Skeletal muscle tissue (tissue), 3 donors: ENCODE measurements at regions not wholly inside any gene's neighbourhood (a gene's known extent, or its start where the extent isn't known, plus 50 kb on each side); places are given as distances from the start of the nearest gene placed in this dataset.

Experiments
- H3K27ac ChIP-seq: one replicate; pipeline ENCODE4 v1.7.0; 2013; ENCODE audit warnings: mild to moderate bottlenecking, low read depth, low read length, inconsistent platforms
- H3K27me3 ChIP-seq, 3 donors: one replicate each; pipeline ENCODE4 v1.7.0; 2013; ENCODE audit warnings: low read length in 3 of 3; ENCODE audit not compliant: control insufficient read depth in 3 of 3, insufficient read depth in 3 of 3
- H3K36me3 ChIP-seq, 3 donors: one replicate each; pipeline ENCODE4 v1.7.0; 2013; ENCODE audit warnings: low read length in 3 of 3; ENCODE audit not compliant: control insufficient read depth in 3 of 3, insufficient read depth in 3 of 3
- H3K4me1 ChIP-seq, 3 donors: one replicate each; pipeline ENCODE4 v1.7.0; 2013; ENCODE audit warnings: low read length in 3 of 3, mild to moderate bottlenecking in 3 of 3; ENCODE audit not compliant: control insufficient read depth in 3 of 3, insufficient read depth in 3 of 3
- H3K4me3 ChIP-seq, 3 donors: one replicate each; pipeline ENCODE4 v1.7.0; 2013; ENCODE audit warnings: low read length in 3 of 3
- H3K9ac ChIP-seq, 3 donors: one replicate each; pipeline ENCODE4 v1.7.0; 2013; ENCODE audit warnings: low read length in 3 of 3, mild to moderate bottlenecking in 3 of 3, moderate library complexity in 2 of 3, low read depth in 1 of 3
- H3K9me3 ChIP-seq, 3 donors: one replicate each; pipeline ENCODE4 v1.7.0; 2013; ENCODE audit warnings: low read length in 3 of 3; ENCODE audit not compliant: control insufficient read depth in 3 of 3
- donor health status: Osteomylitis.

DNA sequence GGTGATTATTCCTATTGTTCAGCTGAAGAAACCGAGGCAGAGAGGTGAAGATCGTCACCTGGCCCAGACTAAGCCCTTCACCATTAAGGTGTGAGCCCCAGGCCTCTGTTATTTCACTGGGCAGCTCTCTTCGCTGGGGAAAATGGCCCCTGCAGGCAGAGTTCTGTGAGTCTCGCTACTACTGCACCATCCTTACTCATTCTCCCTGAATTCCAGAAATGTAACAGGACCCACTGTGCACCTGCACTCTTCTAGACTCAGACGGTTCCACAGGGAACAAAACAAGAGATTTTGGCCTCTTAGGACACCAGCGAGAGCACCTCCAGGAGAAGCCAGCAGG, 147.7 kb upstream of the GLI2 start:
- Histone ChIP-seq H3K36me3 (no peaks in the 10 kb centered on the region), H3K4me1 (no peaks in the 10 kb centered on the region), H3K27me3 (peaks cover 13 to 30% (median 19%) of the 10 kb centered on the region in 3 donors), H3K9me3 (peaks cover 0 to 3% (median 0%) of the 10 kb centered on the region in 3 donors), H3K27ac (no peak overlapping the region), H3K4me3 (no peak overlapping the region), H3K9ac (no peak overlapping the region)

DNA sequence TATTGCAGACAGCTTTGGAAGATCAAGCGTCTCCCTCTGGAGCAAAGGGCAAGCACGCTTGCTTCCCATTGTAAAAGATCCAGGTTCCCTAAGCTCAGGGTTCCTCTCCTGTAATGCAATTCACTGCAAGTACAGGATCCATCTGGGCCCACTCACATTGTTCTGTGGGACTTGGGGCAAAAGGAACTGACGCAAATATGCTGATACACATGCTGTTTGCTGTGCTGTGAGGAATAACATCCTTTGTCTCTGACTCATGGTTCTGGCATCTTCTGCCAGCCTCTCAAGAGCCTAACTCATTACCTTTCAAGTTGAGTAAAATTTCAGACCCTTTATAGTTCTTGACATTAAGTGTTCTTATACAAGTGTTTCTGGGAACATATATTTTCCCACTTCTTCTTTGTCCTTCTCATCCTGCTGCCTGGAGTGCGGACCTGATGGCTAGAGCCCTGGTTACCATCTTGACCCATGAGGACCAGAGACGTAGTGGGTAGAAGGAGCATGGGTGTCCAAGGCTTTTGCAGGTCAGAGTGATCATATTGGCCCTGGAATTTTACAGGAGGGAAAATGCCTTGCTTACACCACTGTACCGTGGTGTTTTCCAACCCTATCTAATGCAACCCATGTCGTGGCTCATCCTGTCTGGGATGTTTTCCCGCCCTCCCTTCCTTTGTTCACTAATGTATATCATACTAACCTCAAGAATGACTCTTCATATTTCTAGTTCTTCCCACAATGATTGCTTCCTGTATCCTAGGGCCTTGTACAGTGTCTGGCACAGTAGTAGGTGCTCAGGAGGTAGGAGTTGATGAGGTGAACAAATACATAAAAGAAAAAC, 145.7 kb upstream of the GLI2 start:
- Histone ChIP-seq H3K36me3 (no peaks in the 10 kb centered on the region), H3K4me3 (no peak overlapping the region), H3K27me3 (peaks cover 13 to 30% (median 19%) of the 10 kb centered on the region in 3 donors), H3K9ac (no peak overlapping the region), H3K9me3 (peaks cover 0 to 3% (median 0%) of the 10 kb centered on the region in 3 donors), H3K27ac (peak overlapping the region; percentile 36), H3K4me1 (no peaks in the 10 kb centered on the region)

DNA sequence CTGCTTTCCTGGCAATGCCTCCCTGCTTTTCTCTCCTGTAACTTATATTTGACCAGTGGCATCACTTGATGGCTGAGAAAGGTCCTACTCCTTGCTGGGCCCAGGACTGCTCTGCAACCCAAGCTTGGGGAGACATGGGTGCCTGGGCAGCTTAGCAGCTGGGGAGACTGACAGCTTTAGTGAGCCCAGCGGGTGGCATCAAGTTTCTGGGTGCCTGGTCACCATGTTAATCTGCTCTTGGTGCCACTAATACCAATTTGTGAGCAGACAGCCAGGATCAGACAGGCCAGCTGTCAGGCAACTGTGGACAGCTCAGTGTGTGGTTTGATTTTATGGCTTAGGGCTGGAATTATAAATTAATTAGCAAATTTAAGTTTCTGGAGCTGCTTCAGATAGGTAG, 144.8 kb upstream of the GLI2 start:
- Histone ChIP-seq H3K9me3 (peaks cover 0 to 3% (median 0%) of the 10 kb centered on the region in 3 donors), H3K36me3 (no peaks in the 10 kb centered on the region), H3K9ac (no peak overlapping the region), H3K4me3 (no peak overlapping the region), H3K27ac (no peak overlapping the region), H3K4me1 (peaks cover 2 to 5% (median 4%) of the 10 kb centered on the region in 3 donors), H3K27me3 (peaks cover 13 to 26% (median 19%) of the 10 kb centered on the region in 3 donors)

DNA sequence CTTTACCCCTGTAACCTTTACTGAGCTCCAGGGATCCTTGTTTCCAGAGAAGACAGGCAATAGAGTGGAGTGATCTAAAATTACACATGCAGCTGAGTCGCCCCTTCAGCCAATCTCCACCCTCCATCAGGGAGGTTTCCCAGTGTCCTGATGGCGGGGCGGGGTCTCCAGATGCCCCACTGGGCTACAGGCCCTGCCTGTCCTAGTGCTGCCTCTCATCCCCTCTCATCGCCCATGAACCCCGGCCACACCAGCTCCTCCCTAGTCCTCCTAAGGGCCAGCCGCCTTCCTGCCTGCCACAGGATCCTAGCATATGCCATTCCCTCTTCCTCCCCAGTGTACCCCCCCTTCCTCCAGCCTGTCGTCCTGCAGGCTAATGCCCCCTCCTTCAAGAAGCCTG, 144.1 kb upstream of the GLI2 start:
- Histone ChIP-seq H3K9me3 (no peaks in the 10 kb centered on the region), H3K27me3 (peaks cover 9 to 21% (median 14%) of the 10 kb centered on the region in 3 donors), H3K9ac (no peak overlapping the region), H3K27ac (no peak overlapping the region), H3K4me1 (peaks cover 9 to 13% (median 9%) of the 10 kb centered on the region in 3 donors), H3K36me3 (no peaks in the 10 kb centered on the region), H3K4me3 (no peak overlapping the region)

DNA sequence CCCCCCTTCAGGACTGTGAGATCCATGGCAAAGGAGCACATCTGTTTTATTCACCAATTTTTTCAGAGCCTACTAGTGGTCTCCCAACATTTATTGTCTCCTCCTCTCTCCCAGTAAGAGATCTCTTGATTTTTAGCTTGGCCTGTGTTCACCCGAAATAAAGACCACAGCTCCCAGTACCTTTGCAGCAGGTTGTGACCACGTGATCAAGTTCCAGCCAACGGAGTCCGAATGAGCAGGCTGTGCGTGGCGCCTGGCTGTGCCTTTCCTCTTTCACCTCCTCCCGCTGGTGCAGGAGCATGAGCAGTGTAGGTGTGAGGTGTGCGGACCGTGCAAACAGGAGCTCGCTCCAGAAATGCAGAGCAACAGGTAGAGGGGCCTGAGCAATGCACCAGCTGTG, 143.6 kb upstream of the GLI2 start:
- Histone ChIP-seq H3K9me3 (no peaks in the 10 kb centered on the region), H3K27me3 (peaks cover 5 to 16% (median 9%) of the 10 kb centered on the region in 3 donors), H3K27ac (no peak overlapping the region), H3K36me3 (no peaks in the 10 kb centered on the region), H3K9ac (no peak overlapping the region), H3K4me3 (no peak overlapping the region), H3K4me1 (peaks cover 12 to 15% (median 13%) of the 10 kb centered on the region in 3 donors)

DNA sequence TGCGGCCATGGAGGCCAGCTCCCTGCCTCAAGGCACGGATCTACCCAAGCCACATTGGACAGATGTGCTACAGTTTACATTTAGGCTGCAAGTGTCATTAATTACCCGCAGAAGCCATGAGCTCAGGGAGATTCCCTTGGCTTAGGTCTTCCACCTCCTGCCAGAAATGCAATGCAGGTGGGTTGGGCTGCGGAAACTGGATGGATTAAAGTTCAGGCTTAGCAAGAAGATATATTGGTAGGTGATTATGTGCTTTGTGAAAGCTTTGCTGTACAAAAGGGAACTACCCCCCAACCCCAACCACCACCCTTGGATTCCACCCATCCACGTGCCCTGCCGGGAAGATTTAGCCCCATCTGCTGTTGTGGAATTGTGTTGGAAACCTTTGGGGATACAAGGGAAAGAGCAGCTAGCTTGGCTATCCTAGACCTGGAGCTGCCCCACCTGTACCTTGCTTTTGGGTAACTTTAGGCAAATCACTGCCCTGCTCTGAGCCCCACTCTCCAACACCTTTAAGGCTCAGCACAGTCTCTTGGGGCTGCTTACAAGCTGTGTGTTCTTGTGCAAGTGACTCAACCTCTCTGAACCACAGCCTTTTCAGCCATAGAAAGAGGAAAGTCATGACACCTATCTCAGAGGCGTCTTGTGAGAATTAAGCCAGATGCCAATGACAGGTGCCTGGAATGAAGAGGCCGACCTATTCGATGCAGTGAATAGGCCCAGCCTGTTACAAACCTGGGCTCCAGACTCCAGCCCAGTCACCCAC, 141.6 kb upstream of the GLI2 start:
- no peaks in the 10 kb centered on the region for H3K9me3 ChIP-seq
- H3K4me3 ChIP-seq, result no peak overlapping the region
- no peak overlapping the region for H3K27ac ChIP-seq
- H3K36me3 ChIP-seq, result no peaks in the 10 kb centered on the region
- peaks cover 0 to 1% (median 0%) of the 10 kb centered on the region in 3 donors for H3K27me3 ChIP-seq
- peaks cover 23 to 31% (median 30%) of the 10 kb centered on the region in 3 donors for H3K4me1 ChIP-seq
- no peak overlapping the region for H3K9ac ChIP-seq

DNA sequence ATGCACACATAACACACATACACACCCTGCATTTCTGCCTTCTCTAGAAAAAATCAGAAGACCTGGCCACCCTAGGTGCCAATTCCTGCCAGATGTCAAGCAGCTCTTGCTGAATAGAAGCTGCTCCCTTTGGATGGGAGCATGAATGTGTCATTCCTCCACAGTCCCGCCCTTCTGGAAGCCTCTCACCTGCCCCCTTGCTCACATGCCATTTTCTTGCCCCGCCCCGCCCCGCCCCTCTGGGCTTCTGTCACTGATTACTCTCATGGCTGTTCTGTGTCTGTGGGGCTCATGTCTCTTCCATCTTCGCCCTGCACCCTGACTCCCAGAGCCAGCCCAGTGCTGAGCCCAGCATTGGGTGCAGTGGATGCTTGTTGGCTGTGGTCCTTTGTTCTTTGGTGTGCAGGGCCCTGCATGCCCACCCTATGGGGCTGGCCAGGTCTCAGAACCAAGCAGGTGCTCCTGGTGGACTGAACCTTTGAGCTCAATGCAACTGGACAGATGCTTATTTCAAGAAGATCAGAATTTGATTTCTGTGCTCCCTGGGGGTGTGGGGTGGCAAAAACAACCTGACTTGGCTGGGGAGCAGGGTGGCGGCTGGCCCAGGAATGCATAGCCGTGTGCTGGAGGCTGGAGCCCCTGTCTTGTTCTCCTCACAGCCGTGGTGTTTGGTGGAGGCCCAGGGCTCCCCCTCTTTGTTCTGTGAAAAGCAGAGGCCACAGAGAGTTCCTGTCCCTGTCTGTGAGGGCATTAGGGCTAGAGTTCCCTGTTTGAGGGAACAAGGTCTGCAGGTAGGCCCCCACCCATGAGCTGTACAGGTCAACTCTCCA, 140.6 kb upstream of the GLI2 start:
- no peaks in the 10 kb centered on the region for H3K27me3 ChIP-seq
- no peak overlapping the region for H3K9ac ChIP-seq
- H3K36me3 ChIP-seq, result no peaks in the 10 kb centered on the region
- H3K4me1 ChIP-seq, result peaks cover 23 to 31% (median 30%) of the 10 kb centered on the region in 3 donors
- H3K4me3 ChIP-seq, result no peak overlapping the region
- H3K9me3 ChIP-seq, result no peaks in the 10 kb centered on the region
- peak overlapping the region; percentile 80 for H3K27ac ChIP-seq

DNA sequence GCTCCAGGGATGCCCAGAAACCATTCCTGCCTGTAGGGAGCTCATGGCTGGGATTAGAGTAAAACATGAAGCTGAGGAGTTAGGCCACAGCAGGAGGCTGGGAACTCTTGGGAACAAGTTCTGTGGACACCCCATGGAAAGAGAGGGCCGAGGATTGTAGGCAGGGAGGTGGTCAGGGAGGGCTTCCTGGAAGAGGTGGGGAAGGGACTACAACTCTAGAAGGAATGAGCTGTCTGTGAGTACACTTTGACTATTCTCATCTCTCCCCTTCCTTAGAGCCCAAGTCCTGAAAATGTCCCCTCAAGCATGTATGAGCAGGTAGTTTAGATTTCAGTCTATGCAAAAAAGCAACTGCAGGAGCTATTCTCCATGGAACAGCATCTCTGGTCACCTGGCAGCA, 139.9 kb upstream of the GLI2 start:
- Histone ChIP-seq H3K4me1 (peaks cover 23 to 31% (median 30%) of the 10 kb centered on the region in 3 donors), H3K9me3 (no peaks in the 10 kb centered on the region), H3K36me3 (no peaks in the 10 kb centered on the region), H3K4me3 (no peak overlapping the region), H3K27me3 (no peaks in the 10 kb centered on the region), H3K9ac (no peak overlapping the region), H3K27ac (peak overlapping the region; percentile 80)

DNA sequence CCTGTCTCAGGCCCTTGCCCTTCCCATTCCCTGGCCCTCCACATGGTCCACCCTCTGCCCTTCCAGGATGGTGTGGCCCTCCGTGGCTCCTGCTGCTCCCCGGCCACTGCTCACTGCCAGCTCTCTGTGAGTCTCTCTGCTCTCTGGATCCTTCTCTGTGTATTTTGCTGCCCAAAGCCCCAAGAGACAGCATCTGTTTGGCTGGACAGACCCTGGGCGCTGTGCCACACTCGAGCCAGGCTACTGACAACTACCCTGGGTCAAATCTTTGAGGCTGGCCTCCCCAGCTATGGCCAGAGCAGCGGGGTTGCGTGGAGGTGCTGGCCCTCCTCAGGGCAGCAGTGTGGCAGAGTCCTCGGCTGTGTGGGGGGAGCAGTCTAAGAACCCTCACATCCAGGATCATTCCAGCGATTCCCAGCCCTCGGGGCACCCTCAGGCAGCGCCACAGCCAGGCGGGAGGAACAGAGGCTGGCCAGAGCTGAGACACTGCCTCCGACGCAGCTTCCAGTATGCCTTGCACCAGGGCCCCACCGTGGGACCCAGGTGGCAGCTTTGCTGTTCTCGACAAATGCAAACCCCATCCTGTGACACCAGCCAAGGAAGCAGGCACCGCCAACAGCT, 139.4 kb upstream of the GLI2 start:
- H3K4me3 ChIP-seq, result no peak overlapping the region
- H3K4me1 ChIP-seq, result peaks cover 23 to 31% (median 30%) of the 10 kb centered on the region in 3 donors
- no peaks in the 10 kb centered on the region for H3K9me3 ChIP-seq
- H3K36me3 ChIP-seq, result no peaks in the 10 kb centered on the region
- H3K27me3 ChIP-seq, result no peaks in the 10 kb centered on the region
- H3K27ac ChIP-seq, result peak overlapping the region; percentile 80
- no peak overlapping the region for H3K9ac ChIP-seq
